Calu3 (cell line): ENCODE measurements at regions not wholly inside any gene's neighbourhood (a gene's known extent, or its start where the extent isn't known, plus 50 kb on each side); places are given as distances from the start of the nearest gene placed in this dataset.

Source experiments
- BruUV-seq: library from RNA; stranded (reverse); fragments of 400-500 nt; replicated peaks from 2 replicates; lab custom pipeline; 2021; lab: Mats Ljungman, UMichigan
- CTCF ChIA-PET: fragments of 300-600 bp; sonication (Branson Sonifier 250); formaldehyde crosslinking; loops from one replicate; lab custom pipeline; 2022; ENCODE audit warnings: antibody characterized with exemption; lab: Charles Lee
- DNase-seq: peaks from one replicate; pipeline ENCODE4 v3.0.0; 2022
- H3K27ac Mint-ChIP-seq: one replicate; pipeline ENCODE4 v1.8.0; 2022; ENCODE audit warnings: mixed read lengths; ENCODE audit not compliant: unreplicated experiment
- H3K27me3 Mint-ChIP-seq: one replicate; pipeline ENCODE4 v1.8.0; 2022; ENCODE audit warnings: mixed read lengths; ENCODE audit not compliant: unreplicated experiment
- H3K36me3 Mint-ChIP-seq: one replicate; pipeline ENCODE4 v1.8.0; 2022; ENCODE audit warnings: mild to moderate bottlenecking, moderate library complexity, mixed read lengths; ENCODE audit not compliant: insufficient read depth, unreplicated experiment
- H3K4me1 Mint-ChIP-seq: one replicate; pipeline ENCODE4 v1.8.0; 2022; ENCODE audit warnings: mild to moderate bottlenecking, low read depth, mixed read lengths; ENCODE audit not compliant: unreplicated experiment
- H3K4me3 Mint-ChIP-seq: one replicate; pipeline ENCODE4 v1.8.0; 2022; ENCODE audit warnings: mild to moderate bottlenecking, low read depth, moderate library complexity, mixed read lengths; ENCODE audit not compliant: unreplicated experiment
- H3K9me3 Mint-ChIP-seq: one replicate; pipeline ENCODE4 v1.8.0; 2022; ENCODE audit warnings: low read depth, mixed read lengths; ENCODE audit not compliant: unreplicated experiment
- intact Hi-C: fragments of 100-400 bp; cut with micrococcal nuclease; formaldehyde crosslinking; loops from one replicate; pipeline ENCODE4 v1.10.0; 2022; ENCODE audit not compliant: unreplicated experiment
- TF ChIP-seq, protein P1 (sequence below): fragments of 200-600 bp; IDR thresholded peaks from one replicate; pipeline ENCODE4 v1.8.0; 2022; ENCODE audit warnings: antibody characterized with exemption; ENCODE audit not compliant: unreplicated experiment

DNA sequence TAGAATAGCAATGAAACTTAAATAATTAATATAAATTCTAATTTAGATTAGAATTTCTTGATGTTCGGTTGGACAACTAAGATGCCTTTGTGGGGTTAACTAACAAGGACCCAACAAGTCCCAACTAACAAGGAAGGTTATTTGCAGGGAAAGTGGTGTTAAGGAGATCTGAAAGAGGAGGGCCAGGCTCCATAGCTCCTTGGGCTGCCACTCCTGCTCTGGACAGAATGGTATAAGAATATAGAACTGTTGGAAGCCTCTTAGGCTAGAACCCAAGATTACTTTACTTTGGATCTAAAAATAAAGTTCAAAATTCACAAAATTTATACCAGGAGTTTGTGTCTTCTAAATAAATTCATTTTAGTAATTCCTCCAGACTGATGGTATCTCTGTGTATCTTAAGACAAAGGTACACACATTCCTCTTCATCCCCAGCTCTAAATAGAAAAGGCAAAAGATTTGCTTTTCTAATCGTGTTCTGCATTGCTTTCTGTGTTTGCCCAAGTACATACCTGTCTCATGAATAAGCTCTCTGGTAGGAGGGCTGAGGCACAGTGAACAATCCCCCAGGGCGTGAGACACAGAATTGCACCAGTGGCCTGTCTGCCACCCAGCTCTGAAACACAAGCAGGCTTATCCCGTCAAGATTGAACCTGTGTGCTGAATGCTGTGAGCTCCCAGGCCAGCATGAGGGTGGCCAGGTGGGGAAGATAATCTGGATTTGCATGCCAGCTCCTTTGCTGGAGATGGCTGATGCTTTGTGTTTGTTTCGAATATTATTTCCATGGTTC, 176.0 kb downstream of the ACKR3 start:
- no peaks in the 10 kb centered on the region for H3K9me3 Mint-ChIP-seq
- peaks cover 26% of the 10 kb centered on the region for H3K4me1 Mint-ChIP-seq
- peak; percentile 77 for DNase-seq
- peaks cover 10% of the 10 kb centered on the region for H3K27me3 Mint-ChIP-seq
- BruUV-seq: no TSS peak
- TF ChIP-seq, protein P1, sequence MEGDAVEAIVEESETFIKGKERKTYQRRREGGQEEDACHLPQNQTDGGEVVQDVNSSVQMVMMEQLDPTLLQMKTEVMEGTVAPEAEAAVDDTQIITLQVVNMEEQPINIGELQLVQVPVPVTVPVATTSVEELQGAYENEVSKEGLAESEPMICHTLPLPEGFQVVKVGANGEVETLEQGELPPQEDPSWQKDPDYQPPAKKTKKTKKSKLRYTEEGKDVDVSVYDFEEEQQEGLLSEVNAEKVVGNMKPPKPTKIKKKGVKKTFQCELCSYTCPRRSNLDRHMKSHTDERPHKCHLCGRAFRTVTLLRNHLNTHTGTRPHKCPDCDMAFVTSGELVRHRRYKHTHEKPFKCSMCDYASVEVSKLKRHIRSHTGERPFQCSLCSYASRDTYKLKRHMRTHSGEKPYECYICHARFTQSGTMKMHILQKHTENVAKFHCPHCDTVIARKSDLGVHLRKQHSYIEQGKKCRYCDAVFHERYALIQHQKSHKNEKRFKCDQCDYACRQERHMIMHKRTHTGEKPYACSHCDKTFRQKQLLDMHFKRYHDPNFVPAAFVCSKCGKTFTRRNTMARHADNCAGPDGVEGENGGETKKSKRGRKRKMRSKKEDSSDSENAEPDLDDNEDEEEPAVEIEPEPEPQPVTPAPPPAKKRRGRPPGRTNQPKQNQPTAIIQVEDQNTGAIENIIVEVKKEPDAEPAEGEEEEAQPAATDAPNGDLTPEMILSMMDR: no peak
- CTCF ChIA-PET: interaction anchor here (1.1 to 1.4 kb wide), 4 partner anchors 10 to 281 kb away, joined by 3 to 7 read pairs (median 5); no protein-coding TSS in a partner anchor
- intact Hi-C loops: loop anchor here (10.0 kb wide), 1 partner anchor 279 kb away; no protein-coding TSS in a partner anchor
- H3K36me3 Mint-ChIP-seq: no peaks in the 10 kb centered on the region
- H3K4me3 Mint-ChIP-seq: no peak overlapping the region
- peak overlapping the region; percentile 43 for H3K27ac Mint-ChIP-seq

DNA sequence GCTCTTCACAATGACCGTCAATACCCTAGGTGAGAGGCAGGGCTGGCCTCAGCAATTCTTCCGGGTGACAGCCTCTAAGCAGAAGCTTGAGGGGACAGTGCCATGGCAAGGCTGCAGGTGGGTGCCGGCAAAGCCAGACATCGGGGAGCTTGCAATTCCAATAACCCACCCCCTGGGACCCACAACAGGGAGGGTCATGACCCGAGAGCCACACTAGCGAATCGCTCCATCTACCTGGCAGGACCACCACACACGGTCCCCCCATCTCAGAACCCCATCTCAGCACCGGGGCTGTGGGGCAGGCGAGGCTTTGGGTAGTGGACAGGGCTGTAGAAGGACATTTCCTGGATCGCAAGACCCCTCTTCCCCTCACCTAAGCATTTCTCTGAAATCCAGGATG, 177.2 kb downstream of the ACKR3 start:
- intact Hi-C loops: loop anchor here (10.0 kb wide), 1 partner anchor 278 kb away; no protein-coding TSS in a partner anchor
- peaks cover 26% of the 10 kb centered on the region for H3K4me1 Mint-ChIP-seq
- CTCF ChIA-PET: interaction anchor here (1.3 kb wide), 1 partner anchor 232 kb away, joined by 3 read pairs; no protein-coding TSS in a partner anchor

DNA sequence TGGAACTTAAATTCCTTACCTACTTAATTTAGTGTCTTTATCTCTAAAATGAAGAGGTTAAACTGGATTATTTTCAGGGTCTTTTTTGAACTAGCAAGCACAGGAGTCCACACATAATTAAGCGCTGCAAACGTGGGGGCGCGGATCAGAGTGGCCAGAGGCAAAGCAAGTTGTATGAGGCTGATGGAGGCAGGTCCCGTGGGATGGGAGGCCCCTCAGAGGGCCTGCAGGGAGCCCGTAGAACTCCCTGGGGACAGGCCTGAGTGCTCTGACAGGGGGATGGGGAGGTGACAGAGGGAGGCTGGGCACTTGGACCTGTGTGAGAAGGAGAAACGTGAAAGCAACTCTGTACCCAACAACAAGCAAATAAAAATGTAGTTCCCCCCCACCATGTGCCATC, 177.8 kb downstream of the ACKR3 start:
- no peak for DNase-seq
- no peak overlapping the region for H3K27ac Mint-ChIP-seq
- TF ChIP-seq, protein P1: no peak
- peaks cover 26% of the 10 kb centered on the region for H3K4me1 Mint-ChIP-seq
- intact Hi-C loops: loop anchor here (10.0 kb wide), 1 partner anchor 277 kb away; no protein-coding TSS in a partner anchor
- H3K4me3 Mint-ChIP-seq: no peak overlapping the region
- CTCF ChIA-PET: no interaction called here
- no peaks in the 10 kb centered on the region for H3K9me3 Mint-ChIP-seq
- H3K27me3 Mint-ChIP-seq: peaks cover 10% of the 10 kb centered on the region
- H3K36me3 Mint-ChIP-seq: no peaks in the 10 kb centered on the region
- no TSS peak for BruUV-seq

More for the DNA sequence above, 177.2 kb downstream of the ACKR3 start:
- Mint-ChIP-seq H3K4me3 (no peak overlapping the region), H3K27me3 (peaks cover 10% of the 10 kb centered on the region), H3K9me3 (no peaks in the 10 kb centered on the region), H3K36me3 (no peaks in the 10 kb centered on the region), H3K27ac (no peak overlapping the region)
- no TSS peak for BruUV-seq
- no peak for DNase-seq
- TF ChIP-seq, protein P1: no peak

DNA sequence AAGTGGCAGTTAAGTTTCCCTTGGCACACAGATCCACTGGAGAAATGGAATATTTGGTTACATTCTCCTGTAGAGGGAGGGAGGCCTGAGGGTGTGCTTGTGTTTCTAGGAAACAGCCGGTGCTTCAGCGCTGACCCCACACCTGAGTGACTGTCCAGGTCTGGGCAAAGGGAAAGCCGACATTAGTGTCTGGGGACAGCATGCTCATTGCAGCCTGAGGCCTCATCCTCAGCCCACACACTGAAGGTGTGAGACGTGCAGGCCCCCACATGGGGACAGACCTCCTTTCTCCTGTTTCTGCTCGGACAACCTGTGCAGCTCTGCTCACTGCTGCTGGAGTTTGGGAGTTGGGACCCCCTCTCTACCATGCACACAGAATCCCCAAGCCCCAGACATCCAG, 178.3 kb downstream of the ACKR3 start:
- Mint-ChIP-seq H3K4me1 (peaks cover 26% of the 10 kb centered on the region), H3K27me3 (peaks cover 10% of the 10 kb centered on the region), H3K9me3 (no peaks in the 10 kb centered on the region), H3K36me3 (no peaks in the 10 kb centered on the region), H3K4me3 (no peak overlapping the region), H3K27ac (no peak overlapping the region)
- no TSS peak for BruUV-seq
- intact Hi-C loops: loop anchor here (10.0 kb wide), 1 partner anchor 277 kb away; no protein-coding TSS in a partner anchor
- no peak for DNase-seq
- CTCF ChIA-PET: no interaction called here
- TF ChIP-seq, protein P1: no peak
